ENCODE measurements at regions not wholly inside any gene's neighbourhood (a gene's known extent, or its start where the extent isn't known, plus 50 kb on each side); places are given as distances from the start of the nearest gene placed in this dataset.

GRCh38 chr12:89203144-89203543 is 149.2 kb downstream of the DUSP6 start:
- TF ChIP-seq, protein P1, sequence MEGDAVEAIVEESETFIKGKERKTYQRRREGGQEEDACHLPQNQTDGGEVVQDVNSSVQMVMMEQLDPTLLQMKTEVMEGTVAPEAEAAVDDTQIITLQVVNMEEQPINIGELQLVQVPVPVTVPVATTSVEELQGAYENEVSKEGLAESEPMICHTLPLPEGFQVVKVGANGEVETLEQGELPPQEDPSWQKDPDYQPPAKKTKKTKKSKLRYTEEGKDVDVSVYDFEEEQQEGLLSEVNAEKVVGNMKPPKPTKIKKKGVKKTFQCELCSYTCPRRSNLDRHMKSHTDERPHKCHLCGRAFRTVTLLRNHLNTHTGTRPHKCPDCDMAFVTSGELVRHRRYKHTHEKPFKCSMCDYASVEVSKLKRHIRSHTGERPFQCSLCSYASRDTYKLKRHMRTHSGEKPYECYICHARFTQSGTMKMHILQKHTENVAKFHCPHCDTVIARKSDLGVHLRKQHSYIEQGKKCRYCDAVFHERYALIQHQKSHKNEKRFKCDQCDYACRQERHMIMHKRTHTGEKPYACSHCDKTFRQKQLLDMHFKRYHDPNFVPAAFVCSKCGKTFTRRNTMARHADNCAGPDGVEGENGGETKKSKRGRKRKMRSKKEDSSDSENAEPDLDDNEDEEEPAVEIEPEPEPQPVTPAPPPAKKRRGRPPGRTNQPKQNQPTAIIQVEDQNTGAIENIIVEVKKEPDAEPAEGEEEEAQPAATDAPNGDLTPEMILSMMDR (IDR thresholded peaks at IDR 0.05) = no peak
- no peak for TF ChIP-seq POLR2A (IDR thresholded peaks at IDR 0.05)

All from heart left ventricle (tissue), 13 donors.